ENCODE measurements at regions not wholly inside any gene's neighbourhood (a gene's known extent, or its start where the extent isn't known, plus 50 kb on each side); places are given as distances from the start of the nearest gene placed in this dataset.

DNA sequence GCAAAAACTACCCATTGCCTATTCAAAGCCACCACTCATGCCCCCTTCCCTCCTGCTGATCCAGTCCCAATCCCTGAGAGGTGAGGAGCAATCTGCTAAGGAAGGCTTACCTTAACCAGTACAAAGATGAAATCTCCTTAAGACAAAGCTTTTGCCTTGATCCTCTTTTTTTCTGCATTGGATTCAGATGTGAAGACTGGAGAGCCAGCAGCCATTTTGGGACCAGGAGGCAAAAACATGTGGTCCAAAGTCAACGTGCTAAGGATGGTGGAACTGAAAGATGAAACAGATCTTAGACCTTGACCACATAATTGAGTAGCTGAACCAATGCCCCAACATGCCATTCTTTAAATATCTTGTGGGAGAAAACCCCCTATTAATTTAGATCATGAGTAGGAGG, 171.4 kb downstream of the IRX5 start:
- Histone ChIP-seq H3K27ac (ENCODE audit: insufficient read depth, low read depth, low read length) (no peak overlapping the region), H3K4me2 (ENCODE audit: insufficient read depth, low read length) (no peak overlapping the region), H2AFZ (ENCODE audit: low read depth, low read length) (no peak overlapping the region), H3K9ac (replicated peaks; ENCODE audit: extremely low read depth, insufficient read depth, low read length) (no peak overlapping the region), H3K9me3 (replicated peaks; ENCODE audit: control insufficient read depth, insufficient read depth, low read length) (no peaks in the 10 kb centered on the region), H4K20me1 (replicated peaks; ENCODE audit: control insufficient read depth, extremely low read depth, insufficient read depth, low read length) (no peaks in the 10 kb centered on the region), H3K4me1 (ENCODE audit: control insufficient read depth, extremely low read depth, insufficient read depth, low read length) (no peaks in the 10 kb centered on the region), H3K9me1 (replicated peaks; ENCODE audit: control insufficient read depth, extremely low read depth, insufficient read depth, low read length) (no peaks in the 10 kb centered on the region), H3K27me3 (ENCODE audit: control insufficient read depth in 2 of 2, insufficient read depth in 2 of 2, low read length in 2 of 2) (no peaks in the 10 kb centered on the region), H3K36me3 (ENCODE audit: control insufficient read depth in 2 of 2, extremely low read depth in 1 of 2, insufficient read depth in 2 of 2, low read length in 2 of 2) (no peaks in the 10 kb centered on the region), H3K4me3 (replicated peaks in 1 of 3; ENCODE audit: insufficient read depth in 1 of 3, low read depth in 1 of 3, low read length in 3 of 3) (no peak overlapping the region), H3K79me2 (ENCODE audit: control insufficient read depth, insufficient read depth, low read length) (no peaks in the 10 kb centered on the region)
- intact Hi-C loops (cut with micrococcal nuclease) (no loop called here), dilution Hi-C loops (cut with MboI; ENCODE audit: extremely low pct_ligation_motif_present, low sequenced_read_pairs) (no loop called here)
- FAIRE-seq (no peak), DNase-seq (ENCODE audit: low read depth, low spot score) (no peak)
- ChIA-PET CTCF (no interaction called here), POLR2A (no interaction called here)
- no TSS peak for BruUV-seq (replicated peaks)
- TF ChIP-seq JUN (IDR thresholded peaks at IDR 0.05; ENCODE audit: borderline replicate concordance, insufficient read depth, insufficient read length, low read depth), result no peak
- TF ChIP-seq EZH2 (IDR thresholded peaks at IDR 0.05; ENCODE audit: borderline replicate concordance, low read depth, low read length, severe bottlenecking), result no peak
- no peak for TF ChIP-seq FOS (IDR thresholded peaks at IDR 0.05; ENCODE audit: borderline replicate concordance, insufficient read depth, low read length)
- no peak for TF ChIP-seq GATA2 (IDR thresholded peaks at IDR 0.05; ENCODE audit: insufficient read depth, insufficient read length, low read depth, low read length)
- TF ChIP-seq, protein P1, sequence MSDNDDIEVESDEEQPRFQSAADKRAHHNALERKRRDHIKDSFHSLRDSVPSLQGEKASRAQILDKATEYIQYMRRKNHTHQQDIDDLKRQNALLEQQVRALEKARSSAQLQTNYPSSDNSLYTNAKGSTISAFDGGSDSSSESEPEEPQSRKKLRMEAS (IDR thresholded peaks at IDR 0.05; ENCODE audit: insufficient read depth, insufficient read length), result no peak
- TF ChIP-seq POLR2AphosphoS5 (IDR thresholded peaks at IDR 0.05; ENCODE audit: insufficient read depth, low read depth, low read length), result no peak
- TF ChIP-seq, protein P2, sequence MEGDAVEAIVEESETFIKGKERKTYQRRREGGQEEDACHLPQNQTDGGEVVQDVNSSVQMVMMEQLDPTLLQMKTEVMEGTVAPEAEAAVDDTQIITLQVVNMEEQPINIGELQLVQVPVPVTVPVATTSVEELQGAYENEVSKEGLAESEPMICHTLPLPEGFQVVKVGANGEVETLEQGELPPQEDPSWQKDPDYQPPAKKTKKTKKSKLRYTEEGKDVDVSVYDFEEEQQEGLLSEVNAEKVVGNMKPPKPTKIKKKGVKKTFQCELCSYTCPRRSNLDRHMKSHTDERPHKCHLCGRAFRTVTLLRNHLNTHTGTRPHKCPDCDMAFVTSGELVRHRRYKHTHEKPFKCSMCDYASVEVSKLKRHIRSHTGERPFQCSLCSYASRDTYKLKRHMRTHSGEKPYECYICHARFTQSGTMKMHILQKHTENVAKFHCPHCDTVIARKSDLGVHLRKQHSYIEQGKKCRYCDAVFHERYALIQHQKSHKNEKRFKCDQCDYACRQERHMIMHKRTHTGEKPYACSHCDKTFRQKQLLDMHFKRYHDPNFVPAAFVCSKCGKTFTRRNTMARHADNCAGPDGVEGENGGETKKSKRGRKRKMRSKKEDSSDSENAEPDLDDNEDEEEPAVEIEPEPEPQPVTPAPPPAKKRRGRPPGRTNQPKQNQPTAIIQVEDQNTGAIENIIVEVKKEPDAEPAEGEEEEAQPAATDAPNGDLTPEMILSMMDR (IDR thresholded peaks at IDR 0.05; ENCODE audit: extremely low read depth in 1 of 2, insufficient read depth in 1 of 2, low read depth in 1 of 2, low read length in 2 of 2), result no peak
- no peak for TF ChIP-seq MYC (IDR thresholded peaks at IDR 0.05; ENCODE audit: low read depth, low read length)
- no peak for TF ChIP-seq POLR2A (IDR thresholded peaks at IDR 0.05; ENCODE audit: low read depth, low read length)

Data from endothelial cell of umbilical vein (primary cell).